RKO (cell line): ENCODE measurements at regions not wholly inside any gene's neighbourhood (a gene's known extent, or its start where the extent isn't known, plus 50 kb on each side); places are given as distances from the start of the nearest gene placed in this dataset.

ENCODE experiments used
- DNase-seq: peaks from one replicate; pipeline ENCODE4 v3.0.0-alpha.2; 2016; ENCODE audit warnings: low spot score

GRCh38 chr7:46492466-46492865, 571.4 kb upstream of the IGFBP3 start:
- DNase-seq: no peak

- DNase-seq: no peak
Measured at GRCh38 chr7:46490406-46490805, 569.3 kb upstream of the IGFBP3 start.

- DNase-seq: no peak
Measured at GRCh38 chr7:46489106-46489505, 568.0 kb upstream of the IGFBP3 start.

- DNase-seq: no peak
Measured at GRCh38 chr7:46488607-46489006, 567.5 kb upstream of the IGFBP3 start.

GRCh38 chr7:46486256-46487206, 565.5 kb upstream of the IGFBP3 start:
- no peak for DNase-seq

GRCh38 chr7:46485481-46486065, 564.5 kb upstream of the IGFBP3 start:
- no peak for DNase-seq

GRCh38 chr7:46484906-46485305, 563.8 kb upstream of the IGFBP3 start:
- DNase-seq: no peak

- DNase-seq: no peak
Measured at GRCh38 chr7:46480619-46481018, 559.5 kb upstream of the IGFBP3 start.

GRCh38 chr7:46479680-46480079, 558.6 kb upstream of the IGFBP3 start:
- DNase-seq: no peak

- DNase-seq: no peak
Measured at GRCh38 chr7:46478046-46478445, 557.0 kb upstream of the IGFBP3 start.

GRCh38 chr7:46468753-46469356, 547.8 kb upstream of the IGFBP3 start:
- DNase-seq: no peak

GRCh38 chr7:46463170-46463569, 542.1 kb upstream of the IGFBP3 start:
- no peak for DNase-seq

- DNase-seq: no peak
Measured at GRCh38 chr7:46461334-46461777, 540.3 kb upstream of the IGFBP3 start.

- DNase-seq: no peak
Measured at GRCh38 chr7:46459942-46460341, 538.9 kb upstream of the IGFBP3 start.

- no peak for DNase-seq
Measured at GRCh38 chr7:46454816-46455215, 533.7 kb upstream of the IGFBP3 start.

- DNase-seq: no peak
Measured at GRCh38 chr7:46452561-46453135, 531.6 kb upstream of the IGFBP3 start.

GRCh38 chr7:46451846-46452245, 530.8 kb upstream of the IGFBP3 start:
- DNase-seq: no peak

- DNase-seq: no peak
Measured at GRCh38 chr7:46450886-46451285, 529.8 kb upstream of the IGFBP3 start.

- DNase-seq: no peak
Measured at GRCh38 chr7:46450425-46450824, 529.4 kb upstream of the IGFBP3 start.

- no peak for DNase-seq
Measured at GRCh38 chr7:46449743-46450142, 528.7 kb upstream of the IGFBP3 start.

- DNase-seq: no peak
Measured at GRCh38 chr7:46448478-46448877, 527.4 kb upstream of the IGFBP3 start.

GRCh38 chr7:46446151-46446550, 525.1 kb upstream of the IGFBP3 start:
- no peak for DNase-seq

- DNase-seq: no peak
Measured at GRCh38 chr7:46444256-46444655, 523.2 kb upstream of the IGFBP3 start.
